Activated naive CD8-positive, alpha-beta T cell treated with anti-CD3 and anti-CD28 coated beads, Interleukin-2, amount 10 ng/mL, durations not matched to agents 7 days and 5 days (primary cell): ENCODE measurements at regions not wholly inside any gene's neighbourhood (a gene's known extent, or its start where the extent isn't known, plus 50 kb on each side); places are given as distances from the start of the nearest gene placed in this dataset.

ENCODE experiments used
- ATAC-seq: fragments of 150-1000 bp; cut with Tn5 transposase; one replicate; pipeline ENCODE4 v1.10.0; 2021; ENCODE audit warnings: low read depth, moderate library complexity
- POLR2A ChIA-PET: fragments of 350-600 bp; sonication (Branson Sonifier 250); formaldehyde crosslinking; loops from one replicate; lab custom pipeline; 2021; ENCODE audit warnings: antibody characterized with exemption; lab: Charles Lee
- DNase-seq: peaks from one replicate; pipeline ENCODE4 v3.0.0; 2021
- H3K27ac Mint-ChIP-seq: one replicate; pipeline ENCODE4 v1.8.0; 2022; ENCODE audit warnings: mild to moderate bottlenecking, mixed read lengths
- H3K27me3 Mint-ChIP-seq: one replicate; pipeline ENCODE4 v1.8.0; 2022; ENCODE audit warnings: mild to moderate bottlenecking, moderate library complexity, mixed read lengths
- H3K36me3 Mint-ChIP-seq: one replicate; pipeline ENCODE4 v1.8.0; 2021; ENCODE audit warnings: mild to moderate bottlenecking, mixed read lengths
- H3K4me1 Mint-ChIP-seq: one replicate; pipeline ENCODE4 v1.8.0; 2021; ENCODE audit warnings: mixed read lengths
- H3K4me3 Mint-ChIP-seq: one replicate; pipeline ENCODE4 v1.8.0; 2022; ENCODE audit warnings: mild to moderate bottlenecking, moderate library complexity, mixed read lengths
- H3K9me3 Mint-ChIP-seq: one replicate; pipeline ENCODE4 v1.8.0; 2021; ENCODE audit warnings: mixed read lengths

DNA sequence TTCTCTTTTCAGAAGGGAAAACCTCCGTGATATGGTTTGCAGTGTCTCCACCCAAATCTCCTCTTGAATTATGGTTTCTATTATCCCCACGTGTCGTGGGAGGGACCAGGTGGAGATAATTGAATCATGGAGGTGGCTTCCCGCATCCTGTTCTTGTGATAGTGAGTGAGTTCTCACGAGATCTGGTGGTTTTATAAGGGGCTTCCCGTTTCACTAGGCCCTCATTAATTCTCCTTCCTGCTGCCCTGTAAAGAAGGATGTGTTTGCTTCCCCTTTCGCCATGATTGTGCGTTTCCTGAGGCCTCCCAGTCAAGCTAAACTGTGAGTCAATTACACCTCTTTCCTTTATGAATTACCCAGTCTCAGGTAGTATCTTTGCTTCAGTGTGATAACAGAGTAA lies 692.7 kb upstream of the GRM7 start:
- no peak for ATAC-seq

DNA sequence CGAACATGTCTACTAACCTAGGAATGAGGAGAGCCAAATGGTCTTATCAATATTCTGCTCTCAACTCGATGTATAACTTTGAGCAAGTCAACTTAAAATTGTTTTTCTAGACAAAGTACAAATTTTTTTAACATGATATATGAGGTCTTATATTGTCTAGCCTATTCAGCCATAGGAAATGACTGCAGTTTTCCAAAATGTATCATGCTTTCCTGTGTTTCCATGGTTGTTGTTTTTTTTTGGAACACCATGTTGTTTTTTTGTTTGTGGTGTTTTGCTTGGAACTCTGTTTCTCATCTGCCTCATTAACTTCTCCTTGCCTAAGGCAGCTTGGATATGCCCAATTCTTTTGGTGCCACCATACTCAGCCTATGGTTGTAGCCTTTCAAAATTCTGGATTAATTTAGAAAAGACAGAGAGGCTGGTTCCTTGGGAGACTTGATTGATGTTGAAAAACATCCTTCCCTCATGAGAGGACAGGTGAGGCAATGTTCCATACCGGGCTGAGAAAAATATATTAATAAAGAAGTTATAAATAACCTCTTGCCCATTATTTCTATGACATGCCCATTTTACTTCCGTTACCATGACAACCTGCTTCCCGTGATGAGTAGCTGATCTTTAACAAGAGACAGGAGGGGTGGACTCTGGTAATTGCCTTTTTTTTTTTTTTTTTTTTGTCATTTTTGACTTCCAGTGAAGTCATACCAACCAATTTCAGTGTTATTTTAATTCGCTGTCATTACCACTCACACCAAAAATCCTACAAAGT lies 687.9 kb upstream of the GRM7 start:
- no peak for DNase-seq
- Mint-ChIP-seq H3K9me3 (peaks cover 2% of the 10 kb centered on the region), H3K27me3 (no peaks in the 10 kb centered on the region), H3K4me1 (no peaks in the 10 kb centered on the region), H3K27ac (no peak overlapping the region), H3K4me3 (no peak overlapping the region), H3K36me3 (no peaks in the 10 kb centered on the region)
- no peak for ATAC-seq
- POLR2A ChIA-PET: no interaction called here

More for the DNA sequence above, 692.7 kb upstream of the GRM7 start:
- Mint-ChIP-seq H3K9me3 (peaks cover 2% of the 10 kb centered on the region), H3K27me3 (no peaks in the 10 kb centered on the region), H3K4me3 (no peak overlapping the region), H3K36me3 (no peaks in the 10 kb centered on the region), H3K4me1 (no peaks in the 10 kb centered on the region), H3K27ac (no peak overlapping the region)
- POLR2A ChIA-PET: no interaction called here
- no peak for DNase-seq

DNA sequence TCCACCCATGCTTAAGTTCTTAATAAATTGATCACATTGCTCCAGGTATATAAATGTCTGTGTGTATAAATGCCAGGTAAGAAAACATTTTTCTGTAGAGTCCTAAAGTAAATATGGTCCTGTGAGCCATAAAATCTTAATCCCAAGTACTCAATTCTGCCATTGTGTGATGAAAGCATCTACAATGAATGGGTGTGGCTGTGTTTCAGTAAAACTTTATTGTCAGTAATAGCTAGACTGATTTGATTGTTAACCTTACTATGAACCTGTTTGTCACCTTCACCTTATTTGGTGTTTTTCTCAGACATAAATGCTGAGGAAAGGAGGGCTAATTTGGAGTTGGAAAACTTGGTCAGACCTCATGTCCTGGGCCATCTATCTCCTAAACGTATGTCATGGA lies 683.5 kb upstream of the GRM7 start:
- POLR2A ChIA-PET: no interaction called here
- H3K27me3 Mint-ChIP-seq: no peaks in the 10 kb centered on the region
- H3K9me3 Mint-ChIP-seq: no peaks in the 10 kb centered on the region
- no peaks in the 10 kb centered on the region for H3K36me3 Mint-ChIP-seq
- no peaks in the 10 kb centered on the region for H3K4me1 Mint-ChIP-seq
- ATAC-seq (no peak), DNase-seq (no peak)
- no peak overlapping the region for H3K4me3 Mint-ChIP-seq
- no peak overlapping the region for H3K27ac Mint-ChIP-seq

DNA sequence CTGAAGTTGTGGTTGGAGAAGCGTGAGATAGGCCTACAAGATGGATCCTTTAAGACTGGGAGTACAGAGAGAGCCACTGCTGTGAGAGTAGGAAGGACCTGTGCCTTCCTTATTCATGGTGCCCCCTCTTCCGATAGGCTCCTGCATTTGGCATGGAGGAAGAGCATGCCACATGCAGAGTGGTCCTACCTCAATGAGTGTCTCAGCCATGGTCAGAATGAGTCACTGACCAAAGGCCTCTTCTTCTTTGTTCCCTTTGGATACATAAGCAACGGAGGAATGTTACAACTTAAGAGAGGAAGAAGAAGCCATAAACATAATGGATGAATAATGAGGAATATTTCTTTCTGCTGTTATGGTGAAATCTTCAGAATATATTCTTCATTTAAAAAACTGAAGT lies 681.2 kb upstream of the GRM7 start:
- Mint-ChIP-seq H3K27ac (no peak overlapping the region), H3K4me1 (no peaks in the 10 kb centered on the region), H3K27me3 (no peaks in the 10 kb centered on the region), H3K9me3 (no peaks in the 10 kb centered on the region), H3K36me3 (no peaks in the 10 kb centered on the region), H3K4me3 (no peak overlapping the region)
- POLR2A ChIA-PET: no interaction called here
- ATAC-seq (no peak), DNase-seq (no peak)

DNA sequence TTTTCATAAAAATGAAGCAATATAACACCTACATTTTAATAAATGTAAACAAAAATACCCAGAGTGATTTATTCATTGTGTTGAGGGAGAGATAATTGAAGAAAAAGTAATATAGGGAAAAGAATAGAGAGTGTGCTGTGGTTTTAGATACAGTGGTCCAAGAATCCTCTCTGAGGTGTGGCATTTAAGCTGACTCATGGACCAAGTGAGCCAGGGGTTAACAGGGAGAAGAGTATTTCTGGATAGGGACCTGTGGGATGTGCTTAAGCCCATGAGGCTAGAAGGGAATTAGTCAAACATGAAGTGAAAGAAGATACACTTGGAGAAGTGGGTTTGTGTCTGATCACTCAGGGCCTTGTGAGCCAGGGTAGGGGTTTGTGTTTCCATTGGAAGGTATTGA lies 680.7 kb upstream of the GRM7 start:
- Mint-ChIP-seq H3K36me3 (no peaks in the 10 kb centered on the region), H3K27ac (no peak overlapping the region), H3K4me1 (no peaks in the 10 kb centered on the region), H3K4me3 (no peak overlapping the region), H3K27me3 (no peaks in the 10 kb centered on the region), H3K9me3 (no peaks in the 10 kb centered on the region)
- no peak for ATAC-seq
- no peak for DNase-seq
- POLR2A ChIA-PET: no interaction called here

DNA sequence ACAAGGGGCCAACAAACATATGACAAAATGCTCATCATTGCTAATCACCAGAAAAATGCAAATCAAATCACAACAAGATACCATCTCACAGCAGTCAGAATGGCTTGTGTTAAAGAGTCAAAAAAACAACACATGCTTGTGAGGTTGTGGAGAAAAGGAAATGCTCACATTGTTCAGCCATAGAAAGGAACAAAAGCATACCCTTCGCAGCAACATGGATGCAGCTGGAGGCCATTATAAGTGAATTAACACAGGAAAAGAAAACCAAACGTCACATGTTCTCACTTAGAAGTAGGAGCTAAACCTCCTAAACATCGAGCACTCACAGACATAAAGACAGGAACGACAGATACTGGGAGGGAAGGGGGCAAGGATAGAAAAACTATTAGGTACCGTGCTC lies 678.4 kb upstream of the GRM7 start:
- no peaks in the 10 kb centered on the region for H3K9me3 Mint-ChIP-seq
- H3K36me3 Mint-ChIP-seq: no peaks in the 10 kb centered on the region
- DNase-seq: no peak
- H3K4me3 Mint-ChIP-seq: no peak overlapping the region
- no peak overlapping the region for H3K27ac Mint-ChIP-seq
- H3K27me3 Mint-ChIP-seq: no peaks in the 10 kb centered on the region
- POLR2A ChIA-PET: no interaction called here
- H3K4me1 Mint-ChIP-seq: no peaks in the 10 kb centered on the region
- no peak for ATAC-seq

DNA sequence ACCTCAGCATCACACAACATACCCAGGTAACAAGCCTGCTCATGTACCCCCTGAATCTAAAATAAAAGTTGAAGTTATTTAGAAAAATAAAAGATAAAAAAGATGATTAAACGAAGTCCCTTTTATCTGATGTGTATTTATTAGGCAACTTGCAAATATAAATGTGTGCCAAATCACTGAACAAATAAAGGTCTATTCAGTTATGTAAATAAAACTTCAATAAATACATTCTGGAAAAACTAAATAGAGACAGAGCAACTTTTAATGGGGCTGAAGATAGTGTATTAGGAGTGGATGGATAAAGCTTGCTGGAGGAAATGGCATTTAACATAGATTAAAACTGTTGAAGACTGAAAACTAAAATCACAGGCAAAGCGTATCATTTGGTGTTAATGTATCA lies 678.0 kb upstream of the GRM7 start:
- Mint-ChIP-seq H3K4me3 (no peak overlapping the region), H3K9me3 (peaks cover 4% of the 10 kb centered on the region), H3K27me3 (no peaks in the 10 kb centered on the region), H3K4me1 (no peaks in the 10 kb centered on the region), H3K36me3 (no peaks in the 10 kb centered on the region), H3K27ac (no peak overlapping the region)
- ATAC-seq (no peak), DNase-seq (no peak)
- POLR2A ChIA-PET: no interaction called here

DNA sequence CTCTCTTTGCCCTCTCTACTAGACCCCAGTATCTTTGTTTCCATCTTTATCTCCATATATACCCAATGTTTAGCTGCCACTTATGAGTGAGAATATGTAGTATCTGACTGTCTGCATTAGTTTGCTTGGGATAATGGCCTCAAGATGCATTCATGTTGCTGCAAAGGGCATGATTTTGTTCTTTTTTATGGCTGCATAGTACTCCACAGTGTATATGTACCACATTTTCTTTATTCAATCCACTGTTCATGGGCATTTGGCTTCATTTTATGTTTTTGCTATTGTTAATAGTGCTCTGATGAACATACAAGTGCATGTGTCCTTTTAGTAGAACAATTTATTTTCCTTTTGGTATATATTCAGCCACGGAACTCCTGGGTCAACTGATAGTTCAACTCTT lies 671.5 kb upstream of the GRM7 start:
- Mint-ChIP-seq H3K27ac (no peak overlapping the region), H3K36me3 (no peaks in the 10 kb centered on the region)
- ATAC-seq: no peak

DNA sequence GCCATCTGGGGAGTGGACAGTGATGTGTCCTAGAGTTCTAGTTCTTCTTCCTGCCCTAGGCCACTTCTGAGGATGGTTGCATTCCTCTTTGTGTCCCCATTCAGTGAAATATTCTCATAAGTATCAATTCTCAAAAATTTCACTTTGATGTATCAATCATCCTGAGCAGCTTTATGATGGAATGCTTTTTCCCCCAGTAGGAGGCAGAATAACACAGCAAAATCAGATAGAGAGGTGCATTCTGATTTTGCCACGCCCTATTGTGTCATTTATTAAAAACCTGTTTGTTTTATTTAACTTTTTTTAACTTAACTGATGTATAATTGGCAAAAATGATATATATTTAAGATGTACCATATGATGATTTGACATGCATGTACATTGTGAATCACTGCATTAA lies 656.0 kb upstream of the GRM7 start:
- peaks cover 2% of the 10 kb centered on the region for H3K9me3 Mint-ChIP-seq
- POLR2A ChIA-PET: no interaction called here
- DNase-seq: no peak
- no peak overlapping the region for H3K27ac Mint-ChIP-seq
- H3K27me3 Mint-ChIP-seq: no peaks in the 10 kb centered on the region
- no peaks in the 10 kb centered on the region for H3K36me3 Mint-ChIP-seq
- no peak for ATAC-seq
- no peaks in the 10 kb centered on the region for H3K4me1 Mint-ChIP-seq
- no peak overlapping the region for H3K4me3 Mint-ChIP-seq

More for the DNA sequence above, 671.5 kb upstream of the GRM7 start:
- H3K4me3 Mint-ChIP-seq: no peak overlapping the region
- H3K9me3 Mint-ChIP-seq: peaks cover 5% of the 10 kb centered on the region
- POLR2A ChIA-PET: no interaction called here
- no peak for DNase-seq
- no peaks in the 10 kb centered on the region for H3K4me1 Mint-ChIP-seq
- H3K27me3 Mint-ChIP-seq: no peaks in the 10 kb centered on the region

DNA sequence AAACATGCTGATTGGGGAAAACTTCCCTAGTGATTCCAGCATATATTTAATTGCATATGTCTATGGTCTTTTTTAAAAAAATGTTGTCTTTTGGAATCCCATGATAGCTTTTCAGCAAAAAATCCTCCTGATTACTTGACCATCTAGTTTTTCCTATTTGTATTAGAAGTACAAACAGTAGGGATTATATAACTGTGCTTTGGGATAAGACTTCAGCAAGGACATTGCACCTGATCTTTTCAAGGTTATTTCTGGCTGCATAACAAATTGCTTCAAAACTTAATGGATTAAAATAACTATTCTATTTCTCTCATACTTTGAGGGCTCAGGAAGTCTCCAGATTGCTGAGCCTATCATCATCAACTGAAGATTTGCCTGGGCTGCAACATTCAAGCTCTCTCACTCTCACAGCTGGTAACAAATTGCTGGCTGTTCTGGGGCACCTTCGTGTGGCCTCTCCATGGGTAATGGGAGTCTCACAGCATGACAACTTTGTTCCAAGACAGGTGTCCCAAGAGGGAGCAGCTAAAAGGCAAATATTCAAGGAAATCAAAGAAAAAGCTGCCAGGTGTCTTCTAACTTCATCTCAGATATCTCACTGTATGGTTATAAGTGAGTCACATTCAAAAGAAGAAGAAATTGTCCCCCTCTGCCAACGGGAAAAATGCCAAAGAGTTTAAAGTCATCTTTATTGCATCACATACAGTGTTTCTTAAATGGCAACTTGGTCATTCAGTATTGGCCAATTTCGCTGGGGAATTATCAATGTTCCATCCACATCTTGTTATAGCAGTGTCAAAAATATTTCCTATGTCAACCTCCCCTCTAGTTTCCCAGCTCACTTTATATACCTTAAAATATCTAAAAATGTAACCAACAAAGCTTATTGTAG lies 644.5 kb upstream of the GRM7 start:
- ATAC-seq (no peak), DNase-seq (no peak)
- Mint-ChIP-seq H3K4me1 (no peaks in the 10 kb centered on the region), H3K27me3 (no peaks in the 10 kb centered on the region), H3K9me3 (peaks cover 1% of the 10 kb centered on the region), H3K4me3 (no peak overlapping the region), H3K36me3 (no peaks in the 10 kb centered on the region), H3K27ac (no peak overlapping the region)
- POLR2A ChIA-PET: no interaction called here

DNA sequence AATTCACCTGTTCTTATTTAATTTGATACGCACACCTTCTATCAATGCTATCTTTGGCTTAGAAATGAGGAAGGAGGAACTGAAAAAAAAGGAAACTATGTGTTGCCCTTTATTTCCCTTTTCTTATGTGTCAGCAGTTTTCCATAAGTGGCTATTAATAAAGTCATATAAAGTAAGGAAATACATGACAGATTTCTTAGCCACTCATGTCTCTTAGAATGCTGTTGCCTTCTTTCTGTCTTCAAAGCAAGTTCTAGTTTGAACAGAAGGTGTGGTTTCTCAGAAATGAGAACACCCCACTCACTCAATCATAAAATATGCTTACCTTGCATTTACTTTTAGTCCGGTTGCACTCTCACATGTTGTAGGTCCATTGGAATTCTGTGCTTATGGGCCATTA lies 640.5 kb upstream of the GRM7 start:
- no peaks in the 10 kb centered on the region for H3K9me3 Mint-ChIP-seq
- H3K27me3 Mint-ChIP-seq: no peaks in the 10 kb centered on the region
- no peaks in the 10 kb centered on the region for H3K4me1 Mint-ChIP-seq
- DNase-seq (no peak), ATAC-seq (no peak)
- H3K4me3 Mint-ChIP-seq: no peak overlapping the region
- H3K27ac Mint-ChIP-seq: no peak overlapping the region
- POLR2A ChIA-PET: no interaction called here
- no peaks in the 10 kb centered on the region for H3K36me3 Mint-ChIP-seq

DNA sequence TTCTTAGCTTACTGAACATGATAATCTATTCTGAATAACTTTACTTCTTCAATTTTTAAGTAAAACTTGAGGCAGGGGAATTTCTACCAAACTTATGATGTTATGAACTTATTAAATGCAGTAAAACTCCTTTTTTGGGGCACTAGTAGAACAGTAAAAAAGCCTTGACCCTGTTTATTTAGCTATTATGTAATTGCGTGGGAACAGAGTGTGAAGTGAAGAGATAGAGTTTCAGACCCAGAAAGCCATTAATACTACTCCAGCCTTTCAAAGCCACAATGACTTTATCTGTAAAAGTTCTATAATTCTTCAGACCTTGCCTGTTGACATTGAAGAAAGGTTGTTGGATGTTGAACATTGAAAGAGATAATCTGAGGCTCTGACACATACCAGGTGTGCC lies 638.8 kb upstream of the GRM7 start:
- POLR2A ChIA-PET: no interaction called here
- ATAC-seq (no peak), DNase-seq (no peak)
- H3K9me3 Mint-ChIP-seq: no peaks in the 10 kb centered on the region
- no peak overlapping the region for H3K27ac Mint-ChIP-seq
- no peaks in the 10 kb centered on the region for H3K27me3 Mint-ChIP-seq
- no peaks in the 10 kb centered on the region for H3K4me1 Mint-ChIP-seq
- H3K4me3 Mint-ChIP-seq: no peak overlapping the region
- no peaks in the 10 kb centered on the region for H3K36me3 Mint-ChIP-seq

DNA sequence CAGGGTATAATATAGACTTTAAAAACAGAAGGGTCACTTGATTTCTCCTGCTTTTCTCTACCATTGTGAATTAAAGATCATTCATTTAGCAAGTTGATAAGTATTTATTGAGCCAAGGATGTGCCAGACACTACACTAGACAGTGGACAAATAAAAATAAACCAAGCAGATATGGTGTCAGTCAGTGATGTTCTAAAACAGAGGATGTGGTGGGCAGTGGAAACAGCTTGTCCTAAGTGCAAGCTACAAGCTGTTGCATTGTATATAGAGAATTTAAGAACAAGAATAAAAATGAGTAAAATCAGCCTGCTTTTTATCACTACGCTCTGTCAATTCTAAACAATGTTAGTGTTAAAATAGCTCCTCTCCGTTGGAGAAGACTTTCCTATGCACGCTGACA lies 637.3 kb upstream of the GRM7 start:
- no peaks in the 10 kb centered on the region for H3K4me1 Mint-ChIP-seq
- POLR2A ChIA-PET: no interaction called here
- no peak overlapping the region for H3K4me3 Mint-ChIP-seq
- no peaks in the 10 kb centered on the region for H3K9me3 Mint-ChIP-seq
- no peak for DNase-seq
- H3K27ac Mint-ChIP-seq: no peak overlapping the region
- H3K27me3 Mint-ChIP-seq: no peaks in the 10 kb centered on the region
- H3K36me3 Mint-ChIP-seq: no peaks in the 10 kb centered on the region
- no peak for ATAC-seq
